ENCODE measurements at regions not wholly inside any gene's neighbourhood (a gene's known extent, or its start where the extent isn't known, plus 50 kb on each side); places are given as distances from the start of the nearest gene placed in this dataset.
A peak's percentile ranks its signal among the peaks of the same experiment; 100 is the strongest.

DNA sequence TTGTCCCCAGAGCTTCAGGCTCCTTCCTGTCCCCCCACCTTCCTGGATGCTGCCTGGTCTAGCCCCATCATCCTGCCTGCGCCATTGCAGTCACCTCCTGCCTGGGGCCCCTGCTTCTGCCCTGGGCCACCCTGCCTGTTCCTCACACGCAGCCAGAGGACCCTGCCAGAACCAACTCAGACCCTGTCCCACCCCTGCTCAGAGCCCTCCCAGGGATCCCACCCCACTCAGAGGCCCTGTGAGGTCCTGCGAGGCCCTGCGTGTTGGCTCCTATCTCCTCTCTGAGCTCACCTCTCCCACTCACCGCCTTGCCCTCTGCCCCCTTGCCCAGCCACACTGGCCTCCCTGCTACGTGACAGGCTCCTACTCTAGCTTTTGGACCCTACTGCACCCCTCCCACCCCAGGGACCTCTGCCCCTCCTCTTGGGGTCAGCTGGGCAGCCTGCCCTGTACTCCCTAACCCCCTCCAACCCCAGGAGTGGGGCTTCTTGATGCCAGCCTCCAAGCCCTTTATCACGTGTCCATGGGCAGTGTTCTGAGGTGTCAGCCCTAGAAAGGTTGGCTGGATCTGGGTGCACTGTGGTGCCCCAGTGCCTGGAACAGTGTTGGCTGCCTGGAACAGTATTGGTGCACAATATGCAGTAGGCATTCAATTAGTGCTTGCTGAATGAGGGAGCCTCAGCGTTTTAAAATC lies 68.3 kb downstream of the CEBPB start:
- no peak for DNase-seq

DNA sequence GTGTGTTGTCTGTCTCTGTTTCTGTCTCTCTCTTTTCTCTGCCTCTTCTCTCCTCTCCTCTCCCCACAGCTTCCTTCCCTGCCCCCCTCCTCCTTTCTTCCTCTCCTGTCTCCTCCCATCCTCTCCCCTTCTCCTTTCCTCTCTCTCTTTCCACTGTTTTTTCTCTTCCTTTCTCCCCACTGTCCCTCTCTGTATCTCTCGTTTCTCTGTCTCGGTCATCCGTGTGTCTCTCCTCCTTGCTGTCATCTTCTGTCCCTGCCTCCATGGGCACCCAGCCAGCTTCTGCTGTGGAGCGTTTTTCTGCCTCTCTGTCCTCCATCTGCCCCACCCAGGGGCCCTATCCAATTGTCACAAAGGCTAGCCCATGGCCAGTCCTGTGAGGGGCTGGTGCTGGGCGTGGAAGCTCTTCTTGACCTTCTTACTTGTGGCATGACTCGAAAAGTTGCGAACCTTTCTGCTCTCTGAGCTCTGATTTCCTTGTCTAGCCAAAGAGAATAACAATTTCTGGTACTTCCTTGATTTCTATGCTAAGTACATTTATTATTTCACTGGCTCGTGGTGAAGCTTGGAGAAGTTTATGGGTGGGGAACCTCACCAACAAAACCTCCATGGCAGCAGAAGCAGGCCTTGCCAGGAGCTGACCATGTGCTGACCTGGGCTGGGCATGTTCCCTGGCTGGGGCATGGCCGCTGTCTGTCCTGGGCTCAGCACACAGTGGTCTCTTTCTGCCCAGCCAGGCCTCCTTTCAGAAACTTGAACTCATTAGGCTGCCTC lies 69.3 kb downstream of the CEBPB start:
- DNase-seq = no peak

DNA sequence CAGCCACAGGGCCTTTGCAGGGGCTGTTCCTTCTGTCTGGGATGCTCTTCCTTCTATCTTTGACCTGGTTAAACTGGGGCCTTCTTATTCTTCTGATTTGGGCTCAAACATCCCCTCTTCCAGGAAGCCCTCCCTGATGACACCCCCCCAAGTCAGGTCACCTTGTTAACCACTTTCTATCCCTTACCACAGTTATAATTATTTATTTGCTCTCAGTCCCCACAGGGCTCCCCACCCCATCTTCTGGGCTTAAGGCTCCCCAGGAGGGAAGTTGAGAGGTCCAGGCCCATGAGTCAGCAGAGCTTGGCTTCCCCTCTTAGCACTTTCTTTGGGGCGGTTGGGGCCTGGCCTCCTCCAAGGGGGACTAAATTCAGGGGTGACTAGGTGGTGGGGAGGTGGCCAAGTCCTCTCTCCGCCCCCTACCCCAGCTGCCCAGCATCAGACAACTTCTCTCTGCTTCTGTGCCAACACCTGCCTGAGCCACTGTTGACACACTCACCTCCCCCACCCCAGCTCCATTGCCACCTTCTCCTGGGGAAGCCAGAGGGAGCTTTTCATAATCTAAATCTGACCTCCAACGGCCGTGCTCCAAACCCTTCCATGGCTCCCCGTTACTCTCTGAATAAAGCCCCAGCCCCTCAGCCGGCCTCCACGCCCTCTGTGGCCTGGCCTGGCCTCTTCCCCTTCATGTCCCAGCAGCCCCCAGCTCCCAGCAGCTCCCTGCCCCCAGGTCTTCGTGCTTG lies 70.0 kb downstream of the CEBPB start:
- peak; percentile 40 for DNase-seq

DNA sequence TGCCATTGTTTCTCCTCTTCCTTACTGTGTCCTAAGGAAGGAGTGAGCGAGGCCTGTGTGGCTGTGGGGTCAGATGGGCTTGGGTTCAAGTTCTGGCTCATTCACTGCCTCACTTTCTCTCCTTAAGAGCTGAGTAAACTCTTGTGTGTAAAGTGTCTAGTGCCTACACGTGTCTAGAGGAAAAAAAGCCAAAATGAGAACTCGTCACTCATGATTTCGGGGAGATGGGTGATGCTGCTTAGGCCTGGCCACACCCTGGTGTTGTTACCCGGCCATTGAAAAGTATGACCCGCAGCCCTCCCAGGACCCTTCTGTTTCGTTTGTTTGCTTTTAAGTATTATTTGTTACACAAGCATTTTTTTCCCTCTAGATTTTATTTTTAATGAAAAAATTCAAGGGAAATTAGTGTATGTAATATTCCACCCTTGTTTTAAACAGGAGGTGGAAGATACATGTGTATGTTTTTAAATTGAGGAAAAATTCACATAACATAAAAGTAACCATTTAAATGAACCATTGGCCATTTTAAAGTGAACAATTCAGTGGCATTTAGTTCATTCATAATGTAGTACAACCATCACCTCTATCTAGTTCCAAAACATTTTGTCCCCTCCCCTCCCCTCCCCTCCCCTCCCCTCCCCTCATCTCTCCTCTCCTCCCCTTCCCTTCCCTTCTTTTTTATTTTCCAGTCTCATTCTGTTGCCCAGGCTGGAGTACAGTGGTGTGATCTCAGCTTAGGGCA lies 71.0 kb downstream of the CEBPB start:
- DNase-seq = no peak

DNA sequence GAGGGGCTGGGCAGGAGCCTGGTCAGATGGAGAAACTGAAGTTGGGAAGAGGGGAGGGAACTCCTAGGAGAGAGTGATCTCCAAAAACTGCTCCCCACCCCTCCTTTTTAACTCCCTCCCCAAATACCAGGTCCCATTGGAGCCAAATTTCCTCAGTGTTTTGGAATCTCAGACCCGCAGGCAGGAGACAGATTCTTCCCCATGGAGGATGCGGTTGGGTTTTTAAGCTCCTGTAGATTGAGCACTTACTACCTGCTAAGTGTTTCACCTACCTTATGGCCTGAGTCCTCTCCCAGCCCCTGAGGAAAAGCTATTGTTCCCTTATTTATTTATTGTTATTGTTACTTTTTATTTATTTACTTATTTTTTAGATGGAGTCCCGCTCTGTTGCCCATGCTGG lies 73.2 kb downstream of the CEBPB start:
- DNase-seq = no peak

DNA sequence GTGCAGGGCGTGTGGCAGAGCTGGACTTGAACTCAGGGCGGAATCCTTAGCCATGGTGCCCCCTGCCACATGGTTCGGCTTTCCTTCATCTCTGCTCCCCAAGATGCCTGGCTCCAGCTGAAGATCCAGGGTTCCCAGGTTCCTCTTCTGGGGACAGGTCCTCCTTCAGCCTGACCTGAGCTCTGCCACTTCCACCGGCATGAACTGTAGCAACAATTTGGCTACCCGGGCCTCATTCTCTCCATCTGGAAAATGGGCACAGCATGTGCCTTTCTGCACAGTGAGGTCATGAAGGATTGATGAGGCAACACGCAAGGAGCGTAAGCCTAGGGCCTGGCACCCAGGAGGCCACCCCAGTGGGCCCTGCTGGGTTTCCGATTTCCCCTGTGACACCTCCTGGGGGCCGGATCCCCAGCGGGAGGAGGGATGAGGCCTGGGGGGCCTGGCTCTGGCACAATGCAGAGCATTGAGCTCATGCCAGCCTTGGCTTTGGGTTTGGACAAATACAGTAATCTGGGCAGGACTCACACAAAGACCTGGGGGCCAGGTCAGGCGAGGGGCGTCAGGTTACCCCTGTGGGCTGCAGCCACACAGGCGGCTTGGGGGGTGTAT lies 74.0 kb downstream of the CEBPB start:
- no peak for DNase-seq

DNA sequence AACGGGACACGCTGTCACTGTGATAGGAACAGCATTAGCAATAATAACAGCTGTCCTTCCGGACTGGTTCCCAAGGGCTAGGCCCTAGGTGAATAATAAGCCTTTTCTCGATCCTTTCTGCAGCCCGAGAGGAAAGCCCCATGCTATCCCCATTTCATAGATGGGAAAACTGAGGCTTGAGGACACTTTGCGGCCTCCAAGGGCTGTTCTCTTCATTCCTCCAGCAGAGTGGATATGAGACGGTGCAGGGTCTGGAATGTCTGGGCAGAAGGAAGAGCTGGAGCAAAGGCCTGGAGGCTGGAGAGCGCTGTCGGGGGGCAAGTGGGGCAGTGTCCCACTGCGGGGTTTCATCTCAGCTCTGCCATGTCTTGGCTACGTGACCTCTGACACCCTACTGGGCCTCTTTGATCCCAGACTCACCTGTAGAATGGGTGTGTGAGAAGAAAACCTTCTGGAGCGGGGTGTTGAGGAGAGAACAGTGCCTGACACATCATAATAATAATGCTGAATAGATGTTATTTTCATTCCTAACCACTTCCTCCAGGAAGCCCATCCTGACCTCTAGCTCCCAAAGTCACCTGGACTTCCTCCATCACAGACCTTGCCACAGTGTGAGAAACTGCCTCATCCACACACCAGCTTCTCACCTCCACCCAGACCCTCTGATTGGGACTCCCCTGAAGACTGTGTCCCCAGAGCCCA lies 74.8 kb downstream of the CEBPB start:
- DNase-seq = no peak

DNA sequence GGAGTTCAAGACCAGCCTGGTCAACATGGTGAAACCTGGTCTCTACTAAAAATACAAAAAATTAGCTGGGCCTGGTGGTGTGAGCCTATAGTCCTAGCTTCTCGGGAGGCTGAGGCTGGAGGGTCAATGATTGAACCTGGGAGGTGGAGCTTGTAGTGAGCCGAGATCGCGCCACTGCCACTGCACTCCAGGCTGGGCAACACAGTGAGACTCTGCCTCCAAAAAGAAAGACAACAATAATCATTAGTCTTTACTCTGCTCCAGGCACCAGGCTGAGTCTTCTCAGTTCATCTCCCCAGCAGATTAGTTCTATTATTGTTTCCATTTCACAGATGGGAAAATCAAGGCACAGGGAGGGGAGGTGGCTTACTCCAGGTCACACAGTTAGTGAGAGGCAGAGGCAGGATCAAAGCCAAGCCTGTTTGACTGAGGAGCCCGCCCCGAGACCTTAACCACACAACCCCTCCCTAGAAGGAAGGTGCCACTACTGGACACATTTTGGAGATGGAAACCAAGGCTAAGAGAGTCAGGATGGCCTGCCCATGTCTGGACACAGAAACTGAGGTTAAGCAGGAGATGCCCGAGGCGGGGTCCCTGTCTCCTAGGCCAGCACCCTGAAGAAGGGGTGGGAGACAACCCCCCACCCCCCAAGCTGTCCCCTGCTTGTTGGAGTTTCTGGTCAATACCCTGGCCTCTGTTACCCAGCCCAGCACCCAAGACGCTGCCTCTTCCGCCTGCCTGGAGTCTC lies 75.8 kb downstream of the CEBPB start:
- no peak for DNase-seq

DNA sequence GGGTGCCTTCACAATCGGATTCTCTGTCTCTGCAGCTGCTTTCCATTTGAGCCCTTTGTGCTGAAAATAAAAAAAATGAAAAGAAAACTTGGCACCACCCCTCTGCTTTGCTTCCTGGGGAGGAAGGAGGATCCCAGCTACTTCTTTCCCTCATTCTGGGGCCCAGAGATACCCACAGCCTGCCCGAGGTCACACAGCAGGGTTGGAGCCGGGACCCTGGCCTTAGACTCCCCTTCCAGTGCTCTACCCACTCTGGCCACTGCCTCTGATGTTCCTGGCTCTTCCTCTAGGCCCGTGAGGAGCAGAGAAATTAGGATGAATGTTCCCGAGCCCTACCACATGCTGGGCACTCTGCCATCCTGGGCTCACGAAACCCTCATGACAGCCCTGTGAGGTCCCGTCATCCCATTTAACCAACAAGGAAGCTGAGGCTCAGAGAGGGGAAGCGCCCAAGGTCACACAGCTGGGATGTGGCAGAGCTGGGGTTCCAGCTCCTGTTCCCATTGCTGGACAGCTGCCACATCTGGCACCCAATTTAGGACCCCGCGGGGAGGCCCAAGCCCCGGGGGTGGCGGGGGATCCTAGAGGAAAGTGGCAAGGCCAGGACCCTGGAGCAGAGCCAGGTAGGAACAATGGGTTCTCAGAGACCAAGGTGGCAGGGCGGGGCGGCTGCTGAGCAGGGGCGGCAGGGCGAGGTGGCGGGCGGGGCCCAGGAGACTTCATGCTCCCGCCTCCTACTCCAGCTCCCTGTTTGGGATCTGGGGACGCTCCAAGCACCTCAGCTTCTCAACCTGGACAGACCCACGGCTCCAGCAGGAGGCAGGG lies 76.6 kb downstream of the CEBPB start:
- no peak for DNase-seq

DNA sequence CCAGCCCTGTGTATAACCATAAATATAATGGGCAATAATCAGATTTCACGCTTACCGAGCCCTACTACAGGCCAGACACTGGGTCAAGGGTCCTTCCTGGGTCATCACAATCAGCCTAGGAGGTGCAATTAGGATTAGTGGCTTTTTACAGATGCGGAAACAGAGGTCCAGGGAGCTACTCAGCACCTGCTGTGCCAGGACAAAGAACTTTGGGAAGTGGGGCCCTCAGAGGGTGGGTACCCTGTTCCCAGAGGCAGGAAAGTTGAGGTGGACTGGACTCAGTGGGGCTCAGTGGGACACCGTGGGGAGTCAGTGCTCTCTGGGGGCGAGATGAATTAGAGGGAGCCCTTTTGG lies 77.2 kb downstream of the CEBPB start:
- DNase-seq = no peak

DNA sequence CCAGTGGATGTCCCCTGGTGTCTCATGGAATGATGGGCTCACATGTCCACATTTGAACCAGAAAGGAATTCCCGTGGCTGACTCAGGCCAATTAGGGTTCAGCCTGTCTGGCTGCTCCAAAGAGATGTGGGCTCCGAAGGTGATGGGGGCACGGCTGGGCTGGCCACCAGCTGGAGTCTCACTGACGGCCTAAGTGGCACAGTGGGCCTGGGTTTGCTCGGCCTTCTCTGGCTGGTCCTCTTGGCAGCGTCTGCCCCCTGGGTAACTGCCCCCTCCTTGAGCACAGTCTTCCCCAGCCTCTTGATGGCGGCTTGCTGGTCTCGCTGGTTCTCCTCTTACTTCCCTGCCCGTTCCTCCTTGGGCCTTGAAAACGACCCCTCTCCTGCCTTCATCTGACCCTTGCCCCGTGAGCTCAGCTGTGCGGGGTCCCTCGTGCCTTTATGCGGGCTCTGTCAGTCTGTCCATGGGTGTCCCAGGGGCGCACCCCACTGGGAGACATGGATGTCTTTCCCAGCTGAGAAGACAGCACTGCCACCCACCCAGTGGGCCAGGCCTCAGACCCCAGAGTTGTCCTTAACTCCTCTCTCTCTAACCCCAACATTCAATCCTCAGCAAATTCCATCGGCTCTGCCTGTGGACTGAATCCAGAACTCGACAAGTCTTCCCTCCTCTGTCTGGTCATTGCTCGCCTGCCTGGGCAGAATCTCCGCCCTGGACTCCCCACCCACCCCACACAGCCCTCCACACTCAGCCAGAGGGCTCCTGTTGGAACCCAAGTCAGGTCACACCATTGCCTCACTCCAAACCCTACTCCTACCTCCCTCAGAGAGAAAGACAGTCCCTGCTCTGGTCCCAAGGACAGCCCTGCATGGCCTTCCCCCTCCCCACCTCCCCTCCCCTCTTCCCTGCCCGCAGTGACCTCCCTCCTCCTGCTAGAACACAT lies 78.7 kb downstream of the CEBPB start:
- DNase-seq = no peak

DNA sequence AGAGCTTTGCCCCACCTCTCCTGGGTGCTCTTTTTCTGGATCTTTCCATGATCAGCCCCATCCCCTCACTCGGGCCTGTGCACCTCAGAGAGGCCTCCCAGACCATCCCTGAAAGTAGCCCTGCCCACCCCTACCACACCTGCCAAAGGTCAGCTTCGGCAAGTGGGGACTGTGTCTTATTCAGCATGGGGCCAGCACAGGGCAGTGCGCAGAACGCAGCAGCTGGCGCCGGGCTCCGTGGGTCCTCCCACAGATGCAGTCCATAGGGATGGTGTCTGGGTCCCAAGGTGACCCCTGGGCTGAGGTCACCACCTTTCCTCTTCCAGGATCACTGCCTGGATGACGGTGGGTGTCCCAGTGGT lies 79.4 kb downstream of the CEBPB start:
- no peak for DNase-seq

DNA sequence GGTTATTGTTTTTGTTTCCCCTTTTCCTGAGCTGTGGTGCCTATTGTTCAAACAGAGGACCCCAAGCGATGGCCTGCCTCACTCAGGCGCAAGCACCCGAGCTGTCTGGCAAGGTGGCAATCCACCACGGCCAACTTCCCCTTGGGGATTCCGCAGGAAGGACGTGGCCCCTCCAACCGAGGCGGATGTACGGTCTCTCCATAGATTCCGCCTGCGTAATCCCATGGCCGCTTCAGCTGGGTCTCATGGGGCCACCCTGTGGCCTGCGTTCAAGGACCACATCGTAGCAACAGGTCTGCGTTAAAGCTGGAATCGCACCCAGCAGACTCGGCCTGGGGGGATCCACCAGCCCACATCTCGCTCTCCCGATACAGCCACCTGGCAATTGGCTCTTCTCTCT lies 79.9 kb downstream of the CEBPB start:
- peak; percentile 89 for DNase-seq

DNA sequence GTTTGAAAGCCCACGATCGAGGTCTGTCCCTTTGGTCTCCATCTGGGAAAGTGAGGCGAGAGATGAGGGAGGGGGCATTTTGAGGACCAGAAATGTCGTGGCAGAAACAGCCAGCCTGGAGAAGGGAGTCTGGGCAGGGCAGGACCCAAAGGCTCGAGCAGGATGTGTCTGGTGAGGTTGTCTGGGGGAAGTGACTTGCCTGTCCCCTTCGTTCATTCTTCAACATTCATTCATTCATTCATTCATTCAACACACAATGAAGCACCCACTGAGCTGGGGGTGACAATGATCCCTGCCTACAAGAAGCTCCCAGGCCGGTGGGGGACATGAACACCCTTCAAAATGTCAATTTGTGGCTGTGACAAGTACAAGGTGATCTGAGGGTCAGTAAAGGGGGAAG lies 80.5 kb downstream of the CEBPB start:
- no peak for DNase-seq

DNA sequence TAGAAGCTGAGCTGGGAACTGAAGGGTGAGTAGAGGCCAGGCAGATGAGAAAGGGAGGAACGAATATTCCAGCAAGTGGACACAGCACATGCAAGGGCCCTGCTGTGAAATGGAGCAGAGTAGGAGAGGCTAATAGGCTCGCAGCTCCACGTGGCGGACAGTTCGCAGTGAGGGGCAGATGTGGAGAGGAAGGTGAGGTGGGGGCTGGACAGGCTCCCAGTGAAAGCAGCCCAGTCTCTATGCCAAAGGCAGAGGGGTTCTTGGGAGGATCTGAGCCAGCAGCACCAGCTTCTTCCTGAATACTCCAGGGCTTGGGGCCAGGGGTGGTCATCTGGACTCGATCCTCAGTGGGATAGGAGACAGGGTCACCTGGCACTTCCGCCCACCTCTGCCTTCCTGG lies 81.0 kb downstream of the CEBPB start:
- DNase-seq = no peak

DNA sequence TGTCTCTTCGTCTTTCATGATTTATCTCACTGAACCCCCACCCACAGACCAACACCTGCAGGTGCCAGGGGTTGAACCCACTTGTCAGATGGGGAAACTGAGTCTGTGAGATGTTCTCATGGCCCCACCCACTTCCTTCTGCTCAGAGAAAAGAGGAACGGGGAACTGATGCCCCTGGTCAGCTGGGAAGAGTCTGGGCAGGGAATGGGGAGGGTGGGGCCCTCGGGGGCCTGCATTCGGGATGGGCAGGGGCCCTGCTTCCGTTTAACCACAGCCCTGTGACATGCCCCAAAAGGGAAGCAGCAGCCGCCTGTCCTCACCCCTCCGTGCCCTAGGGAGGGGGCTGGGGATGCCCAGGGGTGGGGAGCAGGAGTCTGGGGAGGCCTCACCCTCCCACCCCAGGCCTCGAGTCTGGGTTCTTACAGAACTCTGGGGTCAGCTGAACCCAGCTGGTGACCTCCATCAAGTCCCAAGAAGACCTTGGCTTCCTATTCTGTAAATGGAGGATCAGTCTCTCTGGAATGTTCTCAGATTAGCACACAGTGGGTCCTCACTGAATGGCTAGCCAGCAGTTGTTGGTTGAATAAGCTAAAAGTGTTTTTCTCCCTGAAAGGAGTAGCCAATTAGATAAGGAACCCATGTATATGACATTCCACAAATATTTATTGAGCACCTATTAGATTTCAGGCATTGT lies 81.5 kb downstream of the CEBPB start:
- peak; percentile 12 for DNase-seq

DNA sequence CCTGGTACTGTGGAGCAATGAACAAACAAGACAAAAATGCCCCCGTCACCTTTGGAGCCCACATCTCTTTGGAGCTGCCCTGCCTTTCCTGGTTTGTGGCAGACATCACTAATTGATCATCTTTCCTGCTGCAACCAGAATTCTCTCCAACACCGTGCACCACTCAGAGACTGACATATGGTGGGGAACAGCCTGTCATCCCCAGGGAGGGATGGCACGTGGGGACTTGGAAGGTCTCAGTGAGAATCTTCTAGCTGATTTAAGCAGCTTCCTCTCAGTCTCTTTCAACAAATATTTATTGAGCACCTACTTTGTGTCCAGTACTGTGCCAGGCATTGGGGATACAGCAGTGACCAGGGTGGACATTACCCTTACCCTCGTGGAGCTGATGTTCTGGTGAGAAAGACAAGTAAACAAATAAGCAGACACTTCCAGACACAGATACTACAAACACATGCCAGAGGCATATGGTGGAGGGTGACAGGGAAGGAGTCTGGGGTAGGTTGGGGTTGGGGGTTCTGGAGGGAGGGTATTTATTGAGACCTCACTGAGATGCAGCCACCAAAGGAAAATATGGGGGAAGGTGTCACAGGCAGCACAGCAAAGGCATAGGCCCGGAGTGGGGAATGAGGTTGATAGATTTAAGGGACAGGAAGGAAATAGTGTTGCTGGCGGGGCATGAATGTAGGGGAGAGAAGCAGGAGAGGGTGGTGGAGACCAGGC lies 82.3 kb downstream of the CEBPB start:
- no peak for DNase-seq

All from GDM1 (cell line).